A549 (cell line): ENCODE measurements at regions not wholly inside any gene's neighbourhood (a gene's known extent, or its start where the extent isn't known, plus 50 kb on each side); places are given as distances from the start of the nearest gene placed in this dataset.

Experiments
- CTCF ChIP-seq: fragments of >200 bp; sonication (Bioruptor Twin); formaldehyde crosslinking; IDR thresholded peaks from 3 replicates; pipeline ENCODE4 v1.5.1; 2016
- E2F6 ChIP-seq: IDR thresholded peaks from 2 replicates; pipeline ENCODE4 v1.6.1; 2012; ENCODE audit warnings: low read depth, borderline replicate concordance
- JUNB ChIP-seq: fragments of >200 bp; sonication (Bioruptor Twin); formaldehyde crosslinking; IDR thresholded peaks from 2 replicates; pipeline ENCODE4 v1.6.1; 2016
- KDM1A ChIP-seq: fragments of 200-600 bp; sonication (generic); IDR thresholded peaks from 2 replicates; pipeline ENCODE4 v1.6.1; 2016; ENCODE audit warnings: low read depth, mild to moderate bottlenecking
- PBX3 ChIP-seq: IDR thresholded peaks from 2 replicates; pipeline ENCODE4 v1.6.1; 2012
- POLR2A ChIP-seq: IDR thresholded peaks from 2 replicates; pipeline ENCODE4 v1.6.1; 2012; ENCODE audit warnings: mild to moderate bottlenecking, low read length
- POLR2AphosphoS2 ChIP-seq: conservative IDR thresholded peaks from 2 replicates; pipeline ENCODE4 v1.6.1; 2012; ENCODE audit warnings: low read length, improper control_type of control experiment, inconsistent platforms
- RAD21 ChIP-seq, 2 experiments: fragments of >200 bp in 1 of 2; sonication (Bioruptor Twin) in 1 of 2; formaldehyde crosslinking in 1 of 2; IDR thresholded peaks in 1 of 2; conservative IDR thresholded peaks in 1 of 2; 2 replicates in 1 of 2; 3 replicates in 1 of 2; pipeline ENCODE4 v1.6.1; 2012 to 2018; ENCODE audit warnings: inconsistent platforms in 1 of 2
- ZFP36 ChIP-seq: fragments of 450-650 bp; IDR thresholded peaks from 2 replicates; pipeline ENCODE4 v1.6.1; 2014; ENCODE audit warnings: borderline replicate concordance; ENCODE audit not compliant: partially characterized antibody
- TF ChIP-seq, protein P1 (sequence below): fragments of 450-650 bp; IDR thresholded peaks from 2 replicates; pipeline ENCODE4 v1.6.1; 2014; ENCODE audit warnings: antibody characterized with exemption
- TF ChIP-seq, protein P2 (sequence below): fragments of 200-600 bp; sonication (generic); IDR thresholded peaks from 2 replicates; pipeline ENCODE4 v1.6.1; 2016; ENCODE audit warnings: antibody characterized with exemption, mild to moderate bottlenecking, moderate library complexity

- TF ChIP-seq E2F6, result no peak
- TF ChIP-seq, protein P1, sequence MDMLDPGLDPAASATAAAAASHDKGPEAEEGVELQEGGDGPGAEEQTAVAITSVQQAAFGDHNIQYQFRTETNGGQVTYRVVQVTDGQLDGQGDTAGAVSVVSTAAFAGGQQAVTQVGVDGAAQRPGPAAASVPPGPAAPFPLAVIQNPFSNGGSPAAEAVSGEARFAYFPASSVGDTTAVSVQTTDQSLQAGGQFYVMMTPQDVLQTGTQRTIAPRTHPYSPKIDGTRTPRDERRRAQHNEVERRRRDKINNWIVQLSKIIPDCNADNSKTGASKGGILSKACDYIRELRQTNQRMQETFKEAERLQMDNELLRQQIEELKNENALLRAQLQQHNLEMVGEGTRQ, result no peak
- TF ChIP-seq POLR2A, result no peak
- TF ChIP-seq, protein P2, sequence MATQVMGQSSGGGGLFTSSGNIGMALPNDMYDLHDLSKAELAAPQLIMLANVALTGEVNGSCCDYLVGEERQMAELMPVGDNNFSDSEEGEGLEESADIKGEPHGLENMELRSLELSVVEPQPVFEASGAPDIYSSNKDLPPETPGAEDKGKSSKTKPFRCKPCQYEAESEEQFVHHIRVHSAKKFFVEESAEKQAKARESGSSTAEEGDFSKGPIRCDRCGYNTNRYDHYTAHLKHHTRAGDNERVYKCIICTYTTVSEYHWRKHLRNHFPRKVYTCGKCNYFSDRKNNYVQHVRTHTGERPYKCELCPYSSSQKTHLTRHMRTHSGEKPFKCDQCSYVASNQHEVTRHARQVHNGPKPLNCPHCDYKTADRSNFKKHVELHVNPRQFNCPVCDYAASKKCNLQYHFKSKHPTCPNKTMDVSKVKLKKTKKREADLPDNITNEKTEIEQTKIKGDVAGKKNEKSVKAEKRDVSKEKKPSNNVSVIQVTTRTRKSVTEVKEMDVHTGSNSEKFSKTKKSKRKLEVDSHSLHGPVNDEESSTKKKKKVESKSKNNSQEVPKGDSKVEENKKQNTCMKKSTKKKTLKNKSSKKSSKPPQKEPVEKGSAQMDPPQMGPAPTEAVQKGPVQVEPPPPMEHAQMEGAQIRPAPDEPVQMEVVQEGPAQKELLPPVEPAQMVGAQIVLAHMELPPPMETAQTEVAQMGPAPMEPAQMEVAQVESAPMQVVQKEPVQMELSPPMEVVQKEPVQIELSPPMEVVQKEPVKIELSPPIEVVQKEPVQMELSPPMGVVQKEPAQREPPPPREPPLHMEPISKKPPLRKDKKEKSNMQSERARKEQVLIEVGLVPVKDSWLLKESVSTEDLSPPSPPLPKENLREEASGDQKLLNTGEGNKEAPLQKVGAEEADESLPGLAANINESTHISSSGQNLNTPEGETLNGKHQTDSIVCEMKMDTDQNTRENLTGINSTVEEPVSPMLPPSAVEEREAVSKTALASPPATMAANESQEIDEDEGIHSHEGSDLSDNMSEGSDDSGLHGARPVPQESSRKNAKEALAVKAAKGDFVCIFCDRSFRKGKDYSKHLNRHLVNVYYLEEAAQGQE, result no peak
- no peak for TF ChIP-seq CTCF
- no peak for TF ChIP-seq POLR2AphosphoS2
- TF ChIP-seq JUNB, result no peak
- no peak for TF ChIP-seq ZFP36
- TF ChIP-seq RAD21 (conservative IDR thresholded peaks at IDR 0.05 in 1 of 2, IDR thresholded peaks at IDR 0.05 in 1 of 2), result no peak
- no peak for TF ChIP-seq PBX3
- TF ChIP-seq KDM1A, result no peak
Observed at GRCh38 chr4:159002950-159003349, 99.9 kb upstream of the RAPGEF2 start.
